HG03457 (cell line): ENCODE measurements at regions not wholly inside any gene's neighbourhood (a gene's known extent, or its start where the extent isn't known, plus 50 kb on each side); places are given as distances from the start of the nearest gene placed in this dataset.
A peak's percentile ranks its signal among the peaks of the same experiment; 100 is the strongest.
"Not testable (repeated sequence)": the region's sequence is repeated elsewhere in the genome, so short reads cannot be mapped to it uniquely, and the experiment has no call there.

Source experiments
- ATAC-seq: cut with Tn5 transposase; IDR thresholded peaks from one replicate; pipeline ENCODE4 v1.9.1; 2021; ENCODE audit warnings: moderate number of reproducible peaks; ENCODE audit not compliant: unreplicated experiment

DNA sequence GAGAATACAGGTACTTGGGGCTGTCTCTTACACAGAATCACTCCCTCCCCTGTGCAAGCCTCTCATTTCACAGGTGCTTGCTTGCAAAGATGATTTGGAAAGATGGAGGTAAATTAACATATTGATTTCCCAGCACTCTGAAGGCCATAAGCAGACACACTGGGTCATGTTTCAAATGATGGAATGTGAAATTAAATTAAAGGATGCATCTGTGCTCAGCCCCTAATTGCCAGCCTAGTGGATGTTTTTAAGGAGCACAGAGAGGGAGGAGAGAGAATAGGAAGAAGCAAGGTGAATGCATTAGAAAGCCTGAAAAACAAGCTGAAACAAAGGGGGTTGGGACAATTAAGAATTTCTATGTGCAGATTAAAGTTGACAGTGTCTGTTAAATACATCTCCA, 96.1 kb upstream of the GRIP1 start:
- ATAC-seq, result no peak

DNA sequence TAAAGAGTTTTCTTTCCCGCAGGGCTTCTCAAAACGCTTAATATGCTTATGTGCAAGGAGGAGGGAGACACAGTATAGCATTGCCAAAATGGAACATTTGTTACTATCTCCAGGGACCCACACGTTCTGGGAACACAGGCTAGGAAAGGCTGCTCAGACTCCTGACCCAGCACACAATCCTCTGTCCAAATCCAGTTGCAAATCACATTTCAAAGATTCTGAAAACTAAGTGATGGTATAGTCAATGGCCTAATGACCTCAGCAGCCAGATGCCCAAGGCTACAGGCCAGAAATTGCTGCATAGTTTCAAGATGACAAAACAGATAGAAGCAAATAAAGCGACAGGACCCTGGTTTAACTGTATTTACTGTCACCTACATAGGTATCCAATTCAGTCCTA, 97.0 kb upstream of the GRIP1 start:
- no peak for ATAC-seq

DNA sequence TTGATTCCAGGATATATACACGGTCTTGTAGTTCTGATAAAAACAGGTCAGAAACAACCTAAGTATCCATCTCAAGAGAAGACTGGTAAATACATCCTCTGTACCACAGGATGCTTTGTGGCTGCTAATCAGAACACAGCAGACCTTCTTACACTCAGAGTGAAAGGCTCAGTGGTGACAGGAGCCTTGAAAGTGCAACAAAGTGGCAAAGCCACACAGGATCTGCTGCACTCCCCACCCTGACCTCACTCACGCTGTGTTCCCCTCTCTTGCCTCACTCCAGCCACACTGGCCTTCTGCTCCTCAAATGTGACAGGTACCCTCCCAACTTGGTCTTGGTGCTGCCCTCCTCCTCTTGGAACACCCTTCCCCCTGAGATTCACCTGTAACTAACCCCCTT, 98.1 kb upstream of the GRIP1 start:
- peak; percentile 99 for ATAC-seq

DNA sequence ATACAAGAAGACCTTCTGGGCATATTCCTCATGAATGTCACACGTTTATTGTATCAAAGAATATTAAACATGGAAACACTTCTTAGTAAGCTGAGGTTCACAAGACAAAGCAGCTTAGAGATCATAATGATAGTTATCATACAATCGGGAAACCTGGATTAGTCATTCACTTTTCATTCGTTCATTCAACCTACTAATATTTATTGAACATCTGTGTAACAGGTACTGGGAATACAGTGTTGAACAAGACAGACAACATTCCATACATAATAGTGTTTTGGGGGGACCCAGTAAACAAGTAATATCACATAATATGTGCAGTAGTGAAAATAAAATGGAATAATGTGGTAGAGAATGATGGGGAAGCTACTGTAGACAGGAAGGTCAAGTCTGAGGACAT, 100.6 kb upstream of the GRIP1 start:
- ATAC-seq, result no peak

DNA sequence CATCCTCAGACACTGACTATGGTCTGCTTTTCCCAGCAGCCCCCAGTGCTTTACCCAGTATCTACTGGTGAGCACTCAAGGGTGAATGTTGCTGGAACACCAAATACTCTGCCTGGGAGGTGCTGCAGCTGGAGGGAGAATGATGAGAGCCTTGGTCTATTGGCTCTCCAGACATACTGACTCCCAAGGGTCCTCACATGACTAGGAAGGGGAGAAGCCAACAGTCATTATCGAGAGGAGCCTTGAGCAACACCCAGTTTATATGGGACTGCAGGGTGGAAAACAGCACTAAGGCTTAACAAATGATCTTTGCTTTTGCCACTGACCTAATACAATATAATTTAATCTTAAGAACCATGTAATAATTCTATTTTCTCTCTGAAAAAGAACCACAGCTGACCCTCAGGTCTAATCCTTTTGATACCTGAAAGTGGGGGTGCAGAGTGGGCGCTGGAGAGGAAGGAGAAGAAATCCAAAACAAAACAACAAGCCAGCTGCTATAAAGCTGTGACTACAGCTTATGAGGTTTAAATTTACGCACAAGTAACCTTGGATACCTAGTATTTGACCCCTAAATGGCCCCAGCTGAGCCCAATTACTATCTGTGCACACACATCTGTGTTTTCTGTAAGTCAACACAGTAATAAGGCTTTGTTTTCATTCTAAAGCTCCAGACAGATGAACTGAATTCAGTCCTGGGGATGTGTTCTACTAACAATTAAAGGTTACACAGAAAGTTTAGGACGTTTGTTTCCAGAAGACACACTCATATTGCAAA, 107.8 kb upstream of the GRIP1 start:
- no peak for ATAC-seq

DNA sequence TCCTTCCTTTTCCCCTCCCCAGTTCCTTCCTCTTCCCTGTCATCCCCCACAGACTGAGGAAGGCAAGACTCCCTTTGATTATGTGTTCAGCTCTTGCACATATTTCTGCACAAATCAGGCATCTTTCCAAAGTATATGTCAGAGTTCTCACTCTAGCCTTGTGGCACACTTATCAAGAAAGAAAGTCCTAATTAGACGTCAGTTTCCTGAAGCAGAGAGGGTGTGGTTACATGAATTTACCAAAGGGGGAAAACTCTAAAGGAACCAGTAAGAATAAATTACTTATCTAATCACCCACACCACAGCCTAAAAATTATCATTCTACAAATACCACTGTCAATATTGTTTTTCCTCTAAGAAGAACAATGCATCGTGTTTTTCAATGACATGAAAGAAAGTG, 120.7 kb upstream of the GRIP1 start:
- ATAC-seq, result no peak

DNA sequence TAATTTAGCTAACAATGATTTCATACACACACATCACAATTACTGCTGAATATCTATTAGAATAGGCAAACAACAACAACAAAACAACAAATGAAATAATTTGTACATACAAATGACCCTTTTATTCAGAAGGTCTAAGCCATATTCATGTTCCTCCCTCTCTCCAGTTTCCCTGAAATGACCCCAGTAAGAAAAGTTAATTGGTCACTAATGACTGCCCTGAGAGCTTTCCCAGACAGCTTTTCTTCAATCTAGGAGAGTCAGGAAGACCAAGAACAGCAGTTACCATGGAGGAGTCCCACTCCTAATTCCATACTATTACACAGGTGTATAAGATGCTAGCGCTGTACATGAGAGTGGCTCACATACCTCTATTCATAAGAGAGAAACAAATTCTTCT, 121.2 kb upstream of the GRIP1 start:
- no peak for ATAC-seq

DNA sequence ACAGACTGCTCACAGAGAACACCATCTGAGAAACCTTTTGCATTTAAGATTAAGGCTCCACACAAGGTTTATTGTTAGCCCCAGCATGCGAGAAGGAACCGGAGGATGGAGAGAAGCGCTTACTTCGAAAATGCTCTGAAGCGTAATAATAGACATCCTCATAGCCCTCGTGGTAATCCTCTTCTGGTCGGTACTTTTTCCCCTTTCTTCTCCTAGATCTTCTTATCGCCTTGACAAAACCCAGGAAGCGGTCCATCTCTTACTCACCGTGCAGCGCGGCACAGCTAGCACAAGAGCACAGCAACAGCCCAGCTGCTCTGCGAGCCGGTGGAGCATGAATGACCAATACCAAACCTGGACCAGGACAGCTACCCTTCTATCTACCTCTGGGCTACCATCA, 125.1 kb upstream of the GRIP1 start:
- no peak for ATAC-seq

DNA sequence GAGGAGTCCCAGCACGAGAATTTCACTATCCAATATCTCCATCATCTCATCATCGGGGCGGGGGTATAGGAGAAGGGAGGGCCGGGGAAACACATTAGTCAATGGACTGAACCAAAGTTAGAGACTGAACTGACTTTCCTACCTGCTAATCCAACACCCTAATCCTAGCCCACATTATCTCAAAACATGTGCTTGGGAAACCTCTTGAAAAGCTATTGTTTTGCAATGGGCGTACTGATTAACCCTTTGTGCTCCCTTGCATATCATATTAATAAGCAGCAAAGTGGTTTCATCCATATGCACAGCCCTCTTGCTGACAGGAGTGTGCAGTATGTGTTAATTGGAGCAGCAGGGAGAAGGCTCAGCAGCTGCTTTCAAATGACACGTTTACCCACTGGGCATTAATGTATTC, 125.7 kb upstream of the GRIP1 start:
- no peak for ATAC-seq

DNA sequence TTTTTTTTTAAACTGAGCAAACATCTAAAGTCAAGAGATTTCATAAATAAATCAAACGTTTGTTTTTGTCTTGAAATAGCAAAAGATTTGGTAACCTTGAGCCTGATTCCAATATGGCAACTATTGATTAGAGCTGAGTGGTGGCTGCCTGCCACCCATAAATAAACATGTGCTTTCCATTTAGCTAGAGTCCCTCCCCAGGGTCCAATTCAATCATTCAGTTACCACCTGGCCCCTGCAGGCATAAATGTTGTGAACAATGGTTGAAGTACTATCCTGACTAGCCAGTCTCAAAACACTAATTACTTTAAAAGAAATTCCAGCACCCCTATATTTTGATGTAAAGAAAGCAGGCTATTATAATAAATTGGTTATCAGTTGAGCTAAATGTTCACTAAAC, 129.7 kb upstream of the GRIP1 start:
- no peak for ATAC-seq

DNA sequence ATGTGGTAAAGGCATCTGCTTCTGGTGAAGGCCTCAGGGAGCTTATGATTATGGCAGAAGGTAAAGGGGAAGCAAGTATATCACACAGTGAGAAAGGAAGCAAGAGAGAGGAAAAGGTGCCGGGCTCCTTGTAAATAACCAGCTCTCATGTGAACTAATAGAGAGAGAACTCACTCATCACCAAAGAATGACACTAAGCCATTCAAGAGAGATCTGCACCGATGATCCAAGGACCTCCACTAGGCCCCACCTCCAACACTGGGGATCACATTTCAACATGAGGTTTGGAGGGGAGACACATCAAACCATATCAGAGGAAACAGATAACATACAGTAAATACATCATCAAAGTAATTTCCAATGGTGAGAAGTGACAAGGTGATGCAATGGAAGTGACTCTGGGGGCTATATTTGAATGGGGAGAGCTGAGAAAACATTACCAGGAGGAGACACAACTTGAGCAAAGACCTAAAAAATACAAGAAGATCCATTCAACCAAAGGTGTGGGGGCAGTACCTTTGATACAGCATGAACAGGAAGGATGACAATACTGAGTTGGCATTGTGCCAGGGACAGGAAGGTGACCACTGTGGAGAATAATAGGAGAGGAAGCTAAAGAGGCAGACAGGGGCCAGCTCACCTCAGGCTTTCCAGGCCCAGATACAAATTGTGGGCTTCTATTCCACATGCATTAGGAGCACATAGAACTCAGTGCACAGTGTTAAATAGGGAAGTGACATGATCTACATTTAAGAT, 134.4 kb upstream of the GRIP1 start:
- ATAC-seq, result no peak

DNA sequence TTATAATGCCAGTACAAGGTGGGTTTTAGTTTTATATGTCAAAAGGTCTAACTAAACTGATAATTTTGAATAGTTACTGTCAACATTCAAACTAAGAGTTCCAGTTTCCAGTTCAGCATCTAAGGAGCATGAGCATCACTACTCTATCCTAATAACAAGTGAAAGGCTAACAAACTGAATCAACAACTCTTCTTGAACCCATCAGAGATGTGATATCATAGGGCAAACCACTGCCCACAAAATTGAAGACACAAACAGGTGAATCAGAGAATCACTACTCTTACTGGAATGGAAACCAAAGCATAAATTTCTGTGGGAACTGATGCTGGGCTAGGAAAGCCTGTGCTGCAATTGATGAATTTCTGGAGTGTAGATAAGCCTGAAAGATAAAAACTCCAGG, 140.7 kb upstream of the GRIP1 start:
- no peak for ATAC-seq

DNA sequence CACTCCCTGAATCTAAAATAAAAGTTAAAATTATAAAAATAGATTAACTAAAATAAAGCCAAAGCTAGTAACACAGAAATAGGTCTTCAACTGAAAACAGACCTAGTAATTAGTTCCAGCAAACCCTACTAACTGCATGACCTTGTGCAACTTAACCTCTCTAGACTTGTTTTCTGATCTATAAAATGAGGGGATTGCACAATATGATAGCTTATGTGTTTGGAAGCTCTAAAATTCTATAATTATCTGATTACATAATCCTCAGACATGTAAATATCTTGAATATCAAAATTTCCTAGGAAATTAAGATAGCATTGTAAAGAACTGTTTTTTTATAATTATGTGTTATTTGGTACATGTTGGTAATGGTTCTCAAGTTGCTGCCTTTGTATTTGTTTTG, 144.1 kb upstream of the GRIP1 start:
- ATAC-seq, result no peak

DNA sequence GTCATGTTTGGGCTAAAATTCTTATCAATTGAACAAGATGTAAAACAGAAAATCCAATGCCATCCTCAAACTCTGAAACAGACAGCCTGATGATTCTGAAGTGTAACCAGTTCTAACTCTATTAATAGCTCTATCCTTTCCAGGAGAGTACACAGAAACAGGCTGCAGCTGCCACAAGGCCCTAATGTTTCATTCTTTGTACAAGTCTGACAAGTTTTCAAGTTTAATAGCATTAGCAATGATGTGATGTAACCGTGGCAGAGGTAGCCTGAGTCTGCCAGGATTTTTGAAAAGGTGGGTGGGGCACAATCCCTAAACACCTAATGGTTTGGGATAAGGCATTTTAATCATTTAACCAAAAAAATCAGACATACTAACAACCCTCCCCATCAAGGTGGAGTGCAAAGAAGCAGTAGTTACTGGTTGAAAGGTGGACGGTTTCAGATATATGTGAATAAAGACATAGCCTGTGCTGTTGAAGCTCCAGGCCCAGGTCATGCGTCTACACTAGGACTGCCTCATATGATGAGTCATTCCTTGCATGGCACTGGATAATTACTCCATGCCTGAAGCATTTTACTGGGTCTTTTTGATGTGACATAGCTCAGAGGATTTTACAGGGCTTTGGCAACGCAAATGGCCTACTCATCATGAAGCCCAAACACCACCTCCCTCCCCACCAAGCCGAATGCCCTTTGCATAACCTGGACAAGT, 145.1 kb upstream of the GRIP1 start:
- ATAC-seq, result no peak

DNA sequence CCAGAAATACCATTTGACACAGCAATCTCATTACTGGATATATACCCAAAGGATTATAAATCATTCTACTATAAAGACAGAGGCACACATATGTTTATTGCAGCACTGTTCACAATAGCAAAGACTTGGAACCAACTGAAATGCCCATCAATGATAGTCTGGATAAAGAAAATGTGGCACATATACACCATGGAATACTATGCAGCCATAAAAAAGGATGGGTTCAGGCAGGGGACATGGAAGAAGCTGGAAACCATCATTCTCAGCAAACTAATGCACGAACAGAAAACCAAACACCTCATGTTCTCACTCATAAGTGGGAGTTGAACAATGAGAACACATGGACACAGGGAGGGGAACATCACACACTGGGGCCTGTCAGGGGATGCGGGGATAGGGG, 147.0 kb upstream of the GRIP1 start:
- not testable (repeated sequence) for ATAC-seq

DNA sequence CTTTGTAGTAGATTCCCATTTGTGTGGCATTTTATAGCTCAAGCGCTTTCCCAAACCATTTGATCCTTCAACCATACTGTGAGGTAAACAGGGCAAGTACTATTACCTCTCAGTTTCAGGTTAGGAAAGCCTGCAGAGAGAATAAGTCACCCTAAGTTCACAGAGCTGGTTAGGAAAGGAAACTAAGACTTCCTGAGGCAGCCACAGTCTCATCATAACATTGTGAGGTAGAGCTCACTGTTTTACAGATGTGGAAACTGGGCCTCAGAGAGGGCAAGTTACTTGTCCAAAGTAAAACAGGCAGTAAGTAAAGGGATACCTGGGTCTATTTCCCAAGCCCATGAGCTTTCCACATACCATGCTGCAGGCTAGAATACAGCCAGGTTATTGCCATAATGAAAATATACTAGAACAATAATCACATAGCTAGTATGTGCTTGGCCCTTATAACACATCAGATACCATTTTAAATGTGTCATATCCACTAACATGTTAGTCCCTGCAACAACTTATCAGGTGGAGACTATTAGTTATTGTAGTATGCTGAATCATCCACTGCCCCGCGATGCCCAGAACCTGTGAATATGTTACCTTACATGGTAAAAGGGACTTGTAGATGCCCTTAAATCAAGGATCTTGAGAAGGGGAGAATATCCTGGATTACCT, 150.9 kb upstream of the GRIP1 start:
- ATAC-seq, result no peak

DNA sequence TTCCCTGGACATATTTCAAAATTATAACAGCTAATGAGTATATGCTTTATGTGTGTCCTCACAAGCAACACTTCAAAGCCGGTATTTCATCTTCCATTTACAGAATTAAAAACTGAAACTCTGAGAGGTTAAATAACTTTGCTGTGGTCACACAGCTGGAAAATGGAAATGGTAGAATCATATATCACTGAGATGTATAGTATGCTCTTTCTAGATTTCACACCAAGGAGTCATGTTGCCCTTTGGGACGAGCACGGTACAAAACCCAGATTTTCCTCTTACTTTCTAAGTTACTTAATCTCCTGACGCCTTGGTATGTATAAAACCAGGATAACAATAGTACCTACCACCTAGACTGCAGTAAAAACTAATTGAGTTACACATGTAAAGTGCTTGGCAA, 152.6 kb upstream of the GRIP1 start:
- ATAC-seq, result no peak

DNA sequence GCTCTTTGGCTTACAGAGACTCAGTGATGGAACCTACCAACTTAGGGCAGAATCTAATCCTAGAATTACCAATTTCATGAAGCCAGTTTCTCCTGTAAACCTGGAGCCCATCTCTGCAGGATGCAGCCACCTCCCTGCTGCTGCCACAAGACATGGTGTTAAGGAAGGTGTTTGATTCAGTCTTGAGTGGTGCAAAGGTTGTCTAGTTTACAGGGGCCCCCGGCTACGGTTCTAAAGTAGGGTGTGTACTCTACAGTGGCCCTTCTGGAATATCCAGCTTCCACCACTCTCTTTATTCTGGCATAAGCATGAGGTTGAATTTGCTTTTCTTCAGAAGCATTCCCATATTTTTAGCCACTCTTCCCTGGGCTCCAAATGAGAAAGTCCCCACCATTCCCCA, 154.1 kb upstream of the GRIP1 start:
- ATAC-seq, result no peak

DNA sequence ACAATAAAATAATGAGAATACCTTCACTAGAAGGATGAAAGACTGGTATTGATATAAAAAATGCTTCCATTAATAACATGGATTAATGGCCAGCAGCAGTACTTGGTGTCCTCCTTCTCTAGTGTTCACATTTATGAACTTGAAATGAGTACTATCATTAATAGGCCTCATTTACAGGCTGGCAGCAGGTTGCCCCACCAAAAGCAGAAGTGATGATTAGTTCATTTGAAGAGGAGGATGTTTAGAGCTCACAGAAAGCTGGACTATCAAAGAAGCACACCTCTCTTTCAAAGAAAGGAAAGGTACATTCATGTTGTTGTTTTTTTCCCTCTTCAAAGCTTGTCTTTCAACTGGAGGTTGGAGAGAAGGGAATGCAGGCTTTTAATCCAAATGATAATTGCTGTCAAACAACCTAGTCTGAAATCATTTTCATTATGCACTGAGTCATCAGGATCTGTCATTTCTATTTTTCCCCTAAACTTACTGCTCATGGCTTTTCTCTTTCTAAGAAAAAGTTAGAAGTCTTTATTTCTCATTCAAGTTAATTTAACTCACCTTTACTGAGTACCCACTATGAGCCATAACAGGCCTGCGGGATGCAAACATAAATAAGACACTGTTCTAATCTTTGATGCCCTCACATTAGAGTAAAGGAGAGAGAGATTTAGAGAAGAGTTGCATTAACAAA, 157.9 kb upstream of the GRIP1 start:
- ATAC-seq, result no peak

DNA sequence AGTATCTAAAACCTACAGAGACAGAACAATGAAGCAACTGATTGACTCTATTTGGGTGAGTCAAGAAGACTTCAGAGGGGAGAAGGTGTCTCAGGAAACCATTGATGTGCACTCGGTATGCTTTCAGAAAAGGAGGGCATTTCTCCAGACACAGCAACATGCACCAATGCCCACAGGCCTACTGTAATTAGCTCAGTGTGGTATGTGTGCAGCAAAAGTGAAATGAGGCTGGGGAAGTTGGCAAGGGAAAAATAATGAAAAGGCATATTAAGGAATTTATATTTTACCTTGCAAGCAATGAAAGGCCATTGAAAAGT, 158.4 kb upstream of the GRIP1 start:
- ATAC-seq, result no peak

DNA sequence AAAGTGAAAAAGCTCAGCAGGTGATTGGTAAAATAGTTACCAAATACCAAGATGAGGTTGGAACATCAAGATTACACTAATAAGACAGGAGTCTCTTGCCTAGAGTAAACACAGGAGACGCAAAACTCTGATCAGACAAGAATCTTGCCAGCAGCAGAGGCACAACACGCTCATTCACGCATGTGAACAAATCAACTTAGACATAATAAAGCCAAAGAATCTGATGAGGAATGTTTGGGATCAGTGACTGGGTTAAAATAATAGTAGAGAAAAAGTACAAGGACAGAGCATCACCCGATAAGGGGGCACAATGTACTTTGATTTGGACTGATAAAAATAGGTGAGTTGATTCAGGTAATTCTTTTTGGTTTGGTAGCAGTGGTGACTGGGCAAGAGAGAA, 159.5 kb upstream of the GRIP1 start:
- ATAC-seq, result no peak
